Activated naive CD4-positive, alpha-beta T cell treated with anti-CD3 and anti-CD28 coated beads, Interleukin-2, amount 50 U/mL, for 72 hours (primary cell): ENCODE measurements at regions not wholly inside any gene's neighbourhood (a gene's known extent, or its start where the extent isn't known, plus 50 kb on each side); places are given as distances from the start of the nearest gene placed in this dataset.

Source experiments
- ATAC-seq, 2 donors: fragments of 150-1000 bp; cut with Tn5 transposase; 2 replicates each; pipeline ENCODE4 v1.10.0; 2021; ENCODE audit warnings: mild to moderate bottlenecking in 2 of 2, moderate library complexity in 2 of 2
- DNase-seq, 2 donors: peaks; one replicate each; pipeline ENCODE4 v3.0.0; 2021 to 2022; ENCODE audit warnings: low spot score in 2 of 2
- H3K27ac Mint-ChIP-seq, 2 donors: one replicate each; pipeline ENCODE4 v1.8.0; 2022; ENCODE audit warnings: mild to moderate bottlenecking in 2 of 2, mixed read lengths in 2 of 2
- H3K36me3 Mint-ChIP-seq, 2 donors: one replicate each; pipeline ENCODE4 v1.8.0; 2022; ENCODE audit warnings: mixed read lengths in 2 of 2
- H3K9me3 Mint-ChIP-seq, 2 donors: one replicate each; pipeline ENCODE4 v1.8.0; 2022; ENCODE audit warnings: mixed read lengths in 2 of 2

GRCh38 chr7:25541094-25541821 lies 313.0 kb upstream of the NPVF start:
- no peaks in the 10 kb centered on the region for H3K9me3 Mint-ChIP-seq
- ATAC-seq (no peak), DNase-seq (no peak)
- H3K36me3 Mint-ChIP-seq: no peaks in the 10 kb centered on the region
- no peak overlapping the region for H3K27ac Mint-ChIP-seq

DNA sequence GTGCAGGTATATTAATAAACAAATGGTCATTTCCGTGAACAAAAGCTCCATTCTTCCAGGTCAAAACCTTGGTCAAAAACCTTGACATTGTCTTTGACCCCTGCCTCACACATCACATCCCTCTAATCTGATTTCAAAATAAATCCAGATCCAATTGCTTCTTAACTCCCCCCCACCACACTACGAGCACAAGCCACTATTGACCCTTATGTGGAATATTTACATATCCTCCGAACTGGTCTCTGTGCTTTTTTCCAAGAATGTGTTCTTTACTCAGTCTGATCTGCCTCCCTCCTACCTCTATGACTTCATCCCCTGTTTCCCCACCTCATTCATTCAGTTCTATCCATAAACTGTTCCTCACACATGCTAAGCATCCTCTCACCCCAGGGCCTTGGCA lies 313.6 kb upstream of the NPVF start:
- H3K27ac Mint-ChIP-seq: no peak overlapping the region
- H3K9me3 Mint-ChIP-seq: no peaks in the 10 kb centered on the region
- H3K36me3 Mint-ChIP-seq: no peaks in the 10 kb centered on the region
- ATAC-seq (no peak), DNase-seq (no peak)

DNA sequence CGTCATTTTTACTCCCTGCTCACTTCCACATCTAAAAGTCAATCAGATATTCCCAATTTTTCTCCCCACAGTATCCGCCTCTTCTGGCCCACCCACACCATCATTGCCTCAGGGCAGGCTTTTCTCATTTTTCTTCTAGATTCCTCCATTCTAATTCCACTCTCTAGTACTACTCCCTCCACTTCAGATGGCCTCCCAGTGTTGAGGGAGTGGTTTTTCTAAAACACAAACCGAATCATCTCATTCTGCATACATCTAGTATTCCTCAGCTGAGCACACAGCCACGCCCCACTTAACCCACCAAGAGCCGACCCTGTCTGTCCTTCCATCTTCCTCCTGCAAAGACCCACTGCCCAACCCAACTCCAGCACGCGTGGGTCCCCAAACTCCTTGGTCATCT lies 314.9 kb upstream of the NPVF start:
- no peak for ATAC-seq
- no peaks in the 10 kb centered on the region for H3K36me3 Mint-ChIP-seq

DNA sequence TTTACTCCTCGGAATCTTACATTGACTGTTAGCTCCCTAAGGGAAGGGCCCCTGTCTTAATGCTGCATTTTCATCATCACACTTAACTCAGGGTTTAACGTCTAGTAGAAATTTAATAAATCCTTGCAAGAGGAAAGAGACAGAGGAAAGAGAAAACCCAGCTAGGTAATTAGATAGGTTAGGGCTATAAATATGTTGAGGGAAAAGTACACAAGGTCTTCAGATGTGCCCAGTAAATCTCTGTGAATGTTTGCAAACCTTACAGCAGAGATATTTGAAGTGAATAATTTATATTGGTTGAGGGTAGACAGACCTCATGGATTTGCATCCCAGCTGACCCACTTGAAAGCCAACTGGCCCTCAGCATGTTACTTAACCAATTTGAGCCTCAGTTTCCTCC lies 315.5 kb upstream of the NPVF start:
- no peak for DNase-seq
- Mint-ChIP-seq H3K9me3 (no peaks in the 10 kb centered on the region), H3K36me3 (no peaks in the 10 kb centered on the region), H3K27ac (no peak overlapping the region)
- no peak for ATAC-seq

More for the DNA sequence above, 314.9 kb upstream of the NPVF start:
- no peaks in the 10 kb centered on the region for H3K9me3 Mint-ChIP-seq
- no peak overlapping the region for H3K27ac Mint-ChIP-seq
- no peak for DNase-seq

GRCh38 chr7:25544254-25544653 lies 316.0 kb upstream of the NPVF start:
- DNase-seq (no peak), ATAC-seq (no peak)
- Mint-ChIP-seq H3K9me3 (no peaks in the 10 kb centered on the region), H3K27ac (no peak overlapping the region), H3K36me3 (no peaks in the 10 kb centered on the region)

DNA sequence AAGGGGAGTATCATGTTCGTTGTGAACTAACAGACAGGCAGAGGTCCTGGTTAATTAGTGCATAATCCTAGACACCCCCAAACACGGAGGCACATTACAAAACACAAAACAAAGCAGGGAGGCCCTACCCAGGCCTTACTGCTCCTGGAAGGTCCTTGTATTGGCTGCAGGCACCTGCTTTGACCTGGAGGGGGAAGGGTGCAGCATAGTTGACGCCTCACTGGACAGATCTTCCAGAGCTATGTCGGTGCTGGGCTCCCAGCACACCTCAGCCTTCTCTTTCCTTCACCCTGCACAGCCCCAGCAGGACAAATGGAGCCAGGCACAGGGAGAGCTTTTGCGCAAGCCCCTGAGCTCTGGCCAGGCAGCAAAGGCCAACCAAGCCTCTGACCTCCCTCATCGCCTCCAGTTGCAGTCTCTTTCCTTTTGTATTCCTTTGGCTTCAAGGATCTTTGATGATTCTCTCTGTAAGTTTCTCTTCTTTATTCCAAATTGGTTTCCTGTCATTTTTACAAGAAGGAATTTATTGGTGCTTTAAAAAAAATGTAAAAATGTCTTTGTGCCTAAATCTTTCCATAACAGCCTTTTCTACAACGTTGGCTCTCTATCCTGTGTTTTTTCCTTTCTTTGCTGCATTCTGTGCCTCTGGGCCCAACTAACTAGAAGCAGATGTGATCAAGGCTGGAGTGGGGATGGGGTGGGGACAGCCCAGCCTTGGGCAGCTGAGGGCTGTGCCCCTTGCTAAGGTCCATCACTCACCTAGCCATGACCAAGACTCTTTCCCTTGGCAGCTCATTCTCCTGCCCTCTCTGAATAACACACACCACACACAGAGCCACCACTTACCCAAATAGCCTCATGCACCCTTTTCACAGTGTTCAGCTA lies 317.1 kb upstream of the NPVF start:
- Mint-ChIP-seq H3K27ac (no peak overlapping the region), H3K9me3 (no peaks in the 10 kb centered on the region), H3K36me3 (no peaks in the 10 kb centered on the region)
- DNase-seq (no peak), ATAC-seq (no peak)

DNA sequence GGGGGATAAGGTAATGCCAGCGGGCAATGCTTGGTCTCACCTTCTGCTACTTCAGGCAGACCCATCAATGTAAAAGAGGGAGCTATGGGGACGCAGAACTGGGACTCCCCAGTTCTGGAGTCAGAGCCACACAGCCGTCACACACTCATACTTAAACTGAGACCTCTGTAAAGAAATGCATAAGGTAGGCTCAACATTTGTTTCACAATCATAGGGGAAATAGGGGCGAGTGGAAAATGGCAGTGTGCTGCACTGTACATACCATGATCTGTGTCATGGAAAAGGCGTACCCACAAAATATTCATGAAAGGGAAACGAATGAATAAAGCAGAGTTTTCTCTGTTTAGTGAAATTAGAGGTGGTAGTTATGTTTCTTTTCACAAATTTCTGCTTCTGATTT lies 318.0 kb upstream of the NPVF start:
- ATAC-seq (peak; percentile 22 to 87), DNase-seq (no peak)
- Mint-ChIP-seq H3K27ac (no peak overlapping the region), H3K36me3 (no peaks in the 10 kb centered on the region), H3K9me3 (no peaks in the 10 kb centered on the region)

DNA sequence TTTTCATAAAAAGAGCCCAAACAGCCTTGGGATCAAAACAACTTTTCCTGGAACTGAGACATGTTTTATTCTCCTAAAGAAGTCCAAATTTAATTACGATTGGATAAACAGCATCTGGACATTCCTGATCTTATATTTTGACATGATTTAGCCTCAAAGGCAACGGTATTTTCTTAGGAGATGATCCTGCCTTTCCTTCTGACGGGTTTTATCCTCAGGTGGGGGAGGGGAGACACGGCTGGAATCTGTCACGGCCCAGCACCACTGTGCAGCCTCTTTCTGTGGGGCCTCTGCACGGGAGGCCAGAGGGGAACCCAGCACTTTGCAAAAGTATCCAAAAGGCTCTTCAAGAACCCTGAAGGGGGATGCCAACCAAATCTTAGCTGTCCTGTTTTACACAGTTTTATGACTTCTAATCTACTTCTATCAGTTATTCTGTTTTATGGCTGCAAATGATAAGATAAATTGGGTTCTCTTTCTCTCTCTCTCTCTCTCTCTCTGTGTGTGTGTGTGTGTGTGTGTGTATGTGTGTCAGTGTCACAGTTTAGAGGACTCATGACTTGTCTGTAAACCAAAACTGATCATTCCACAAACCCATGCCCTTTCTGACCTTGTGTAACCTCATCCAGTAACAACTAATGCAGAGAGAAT lies 321.1 kb upstream of the NPVF start:
- Mint-ChIP-seq H3K9me3 (no peaks in the 10 kb centered on the region), H3K27ac (no peak overlapping the region), H3K36me3 (no peaks in the 10 kb centered on the region)
- DNase-seq: no peak
- ATAC-seq: no peak

GRCh38 chr7:25550149-25550548 lies 321.9 kb upstream of the NPVF start:
- no peak for ATAC-seq

DNA sequence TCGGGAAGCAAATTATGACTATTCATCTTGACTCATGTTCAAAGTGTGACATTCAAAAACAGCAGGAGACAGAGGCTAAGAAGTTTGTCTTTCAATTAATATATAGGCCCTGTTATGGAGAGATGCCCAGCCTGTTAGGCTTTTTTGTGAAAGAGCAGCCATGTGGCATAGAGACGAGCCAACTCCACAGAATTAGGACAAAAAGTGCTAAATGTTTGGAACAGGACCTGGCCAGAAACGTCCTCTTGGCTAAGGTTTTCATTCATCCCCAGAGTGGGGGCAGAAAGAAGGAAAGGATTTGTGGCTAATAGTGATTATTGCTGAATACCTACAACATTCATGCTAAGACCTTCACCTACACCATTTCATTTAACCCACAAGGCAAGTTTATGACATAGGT lies 324.7 kb upstream of the NPVF start:
- H3K36me3 Mint-ChIP-seq: no peaks in the 10 kb centered on the region
- ATAC-seq (no peak), DNase-seq (no peak)
- H3K27ac Mint-ChIP-seq: no peak overlapping the region
- no peaks in the 10 kb centered on the region for H3K9me3 Mint-ChIP-seq

More at GRCh38 chr7:25550149-25550548, 321.9 kb upstream of the NPVF start:
- H3K36me3 Mint-ChIP-seq: no peaks in the 10 kb centered on the region
- H3K27ac Mint-ChIP-seq: no peak overlapping the region
- DNase-seq: no peak
- H3K9me3 Mint-ChIP-seq: no peaks in the 10 kb centered on the region

GRCh38 chr7:25553580-25554291 lies 325.4 kb upstream of the NPVF start:
- no peak for ATAC-seq
- H3K9me3 Mint-ChIP-seq: no peaks in the 10 kb centered on the region
- no peak for DNase-seq
- no peaks in the 10 kb centered on the region for H3K36me3 Mint-ChIP-seq
- no peak overlapping the region for H3K27ac Mint-ChIP-seq

DNA sequence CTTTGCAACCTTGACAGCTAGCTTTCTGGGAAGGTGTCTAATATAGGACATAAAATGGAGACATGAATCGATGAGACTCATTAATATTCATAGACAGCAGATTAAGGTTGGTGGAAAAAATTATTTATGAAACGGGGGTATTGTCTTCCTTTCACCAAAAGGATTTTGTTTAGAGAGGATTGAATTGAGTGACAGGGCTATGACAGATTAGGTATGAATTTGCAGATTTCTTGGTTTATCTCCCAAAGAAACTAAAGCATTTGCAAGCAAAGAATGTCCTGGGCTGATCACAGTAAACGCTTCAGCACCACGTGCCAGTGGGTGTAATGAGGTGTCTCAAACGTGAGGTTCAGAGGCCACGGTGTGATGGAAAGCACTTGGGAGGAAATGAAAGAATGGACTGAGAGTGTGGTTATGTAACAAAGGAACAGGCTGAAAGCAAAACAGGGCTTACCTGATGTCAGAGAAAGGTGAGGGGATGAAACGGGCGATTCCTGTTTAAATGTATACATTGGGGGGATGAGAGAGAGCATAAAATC lies 329.2 kb upstream of the NPVF start:
- DNase-seq: no peak
- ATAC-seq: no peak
- Mint-ChIP-seq H3K9me3 (no peaks in the 10 kb centered on the region), H3K27ac (peak overlapping the region in 1 of 2 donors; percentile 6), H3K36me3 (no peaks in the 10 kb centered on the region)

DNA sequence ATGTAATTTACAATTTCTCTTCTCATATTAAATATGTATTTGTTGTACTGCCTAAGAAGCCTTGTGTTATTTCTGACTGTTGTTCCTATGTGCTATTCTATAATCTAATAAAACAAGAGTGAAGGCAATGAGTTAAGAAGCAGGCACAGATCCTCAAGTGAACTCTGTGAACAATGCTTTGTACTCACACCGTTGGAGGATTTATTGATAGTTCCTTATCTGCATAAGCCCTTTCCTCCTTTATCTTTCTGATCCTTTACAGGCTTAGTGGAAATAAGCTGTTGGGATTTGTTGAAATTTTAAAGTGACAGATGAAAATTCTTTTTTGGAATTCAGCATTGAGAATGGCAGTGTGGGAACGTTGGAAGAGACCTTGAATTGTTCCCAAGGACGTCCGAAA lies 329.6 kb upstream of the NPVF start:
- no peaks in the 10 kb centered on the region for H3K9me3 Mint-ChIP-seq
- H3K27ac Mint-ChIP-seq: no peak overlapping the region
- ATAC-seq: no peak
- H3K36me3 Mint-ChIP-seq: no peaks in the 10 kb centered on the region
- DNase-seq: no peak

- no peak overlapping the region for H3K27ac Mint-ChIP-seq
- no peaks in the 10 kb centered on the region for H3K36me3 Mint-ChIP-seq
- ATAC-seq (no peak), DNase-seq (no peak)
- no peaks in the 10 kb centered on the region for H3K9me3 Mint-ChIP-seq
These were observed 330.3 kb upstream of the NPVF start for GRCh38 chr7:25558605-25559004.

DNA sequence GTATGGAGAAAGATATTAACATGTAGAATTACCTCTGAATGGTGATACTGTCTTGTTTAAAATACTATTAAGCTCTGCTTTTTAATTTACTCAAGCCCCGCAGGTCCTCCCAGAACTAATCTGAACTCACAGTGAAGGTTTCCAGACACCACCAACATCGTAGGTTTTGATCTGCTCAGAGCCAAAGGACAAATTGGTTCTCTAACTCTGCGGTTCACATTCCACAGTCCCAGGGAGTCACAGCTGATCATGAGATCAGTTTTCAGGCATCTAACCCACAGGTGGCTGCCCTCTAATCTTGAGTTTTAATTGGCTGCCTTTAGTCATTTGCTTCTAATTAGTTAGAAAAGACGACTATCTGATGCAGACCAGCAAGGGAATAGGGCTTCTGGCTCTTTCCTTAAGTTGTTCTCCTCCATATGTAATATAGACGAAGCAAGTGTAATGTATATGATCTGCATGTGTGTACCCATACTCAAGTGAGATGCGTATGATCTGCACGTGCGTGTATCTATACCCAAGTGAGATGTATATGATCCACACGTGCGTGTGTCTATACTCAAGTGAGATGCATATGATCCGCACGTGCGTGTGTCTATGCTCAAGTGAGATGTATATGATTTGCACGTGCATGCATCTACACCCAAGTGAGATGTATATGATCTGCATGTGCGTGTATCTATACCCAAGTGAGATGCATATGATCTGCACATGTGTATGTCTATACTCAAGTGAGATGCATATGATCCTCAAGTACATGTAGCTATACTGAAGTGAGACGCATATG lies 331.5 kb upstream of the NPVF start:
- DNase-seq (no peak), ATAC-seq (no peak)
- H3K36me3 Mint-ChIP-seq: no peaks in the 10 kb centered on the region
- no peak overlapping the region for H3K27ac Mint-ChIP-seq
- no peaks in the 10 kb centered on the region for H3K9me3 Mint-ChIP-seq

DNA sequence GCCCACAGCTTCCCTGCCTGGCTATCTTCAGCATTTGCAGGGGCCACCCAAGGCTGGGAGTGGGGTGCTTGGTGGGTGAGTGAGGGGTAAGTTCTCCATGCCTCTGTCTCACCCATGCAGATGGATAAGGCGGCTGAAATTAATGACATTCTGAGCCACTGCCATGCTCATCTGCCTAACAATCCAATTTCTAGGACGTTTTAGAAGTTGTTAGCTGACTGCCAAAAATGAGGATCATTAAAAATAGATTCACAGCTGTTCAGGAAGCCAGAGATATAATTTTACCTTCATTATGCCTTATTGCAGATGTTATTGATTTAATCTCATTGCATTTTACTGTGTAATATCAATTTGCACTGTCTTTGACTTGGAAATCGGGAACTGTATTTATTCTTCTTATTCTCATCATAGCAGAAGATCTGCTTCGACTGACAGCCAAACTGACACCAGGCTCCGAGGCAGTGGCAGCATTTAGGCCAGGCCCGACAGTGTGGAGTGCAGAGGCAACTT lies 334.4 kb upstream of the NPVF start:
- ATAC-seq: no peak
- H3K27ac Mint-ChIP-seq: no peak overlapping the region
- H3K36me3 Mint-ChIP-seq: no peaks in the 10 kb centered on the region
- no peaks in the 10 kb centered on the region for H3K9me3 Mint-ChIP-seq
- no peak for DNase-seq
